Smooth muscle cell (in vitro differentiated cells): ENCODE measurements at regions not wholly inside any gene's neighbourhood (a gene's known extent, or its start where the extent isn't known, plus 50 kb on each side); places are given as distances from the start of the nearest gene placed in this dataset.

ENCODE experiments used
- DNase-seq: peaks from one replicate; lab custom pipeline; 2025; ENCODE audit not compliant: unreplicated experiment; lab: John Stamatoyannopoulos, UW
- H2AFZ ChIP-seq: fragments of 200-600 bp; sonication (generic); 2 replicates; pipeline ENCODE4 v1.6.0; 2016; ENCODE audit warnings: antibody characterized with exemption, low read depth, mild to moderate bottlenecking
- H3F3A ChIP-seq: fragments of 200-600 bp; sonication (generic); 2 replicates; pipeline ENCODE4 v1.6.0; 2017; ENCODE audit warnings: antibody characterized with exemption, low read depth
- H3K27ac ChIP-seq: fragments of 200-600 bp; sonication (generic); 2 replicates; pipeline ENCODE4 v1.5.1; 2016; ENCODE audit warnings: low read depth, mild to moderate bottlenecking
- H3K27me3 ChIP-seq: fragments of 200-600 bp; sonication (generic); 2 replicates; pipeline ENCODE4 v1.6.1; 2016; ENCODE audit warnings: low read depth, mild to moderate bottlenecking
- H3K36me3 ChIP-seq: fragments of 200-600 bp; sonication (generic); 2 replicates; pipeline ENCODE4 v1.5.1; 2016; ENCODE audit warnings: low read depth
- H3K4me1 ChIP-seq: fragments of 200-600 bp; sonication (generic); 2 replicates; pipeline ENCODE4 v1.5.1; 2016; ENCODE audit warnings: low read depth
- H3K4me2 ChIP-seq: fragments of 200-600 bp; sonication (generic); 2 replicates; pipeline ENCODE4 v1.6.0; 2016; ENCODE audit warnings: mild to moderate bottlenecking
- H3K4me3 ChIP-seq: fragments of 200-600 bp; sonication (generic); 2 replicates; pipeline ENCODE4 v1.5.1; 2016; ENCODE audit warnings: mild to moderate bottlenecking
- H3K79me2 ChIP-seq: fragments of 200-600 bp; sonication (generic); 2 replicates; pipeline ENCODE4 v1.6.0; 2016; ENCODE audit warnings: low read depth, mild to moderate bottlenecking
- H3K9ac ChIP-seq: fragments of 200-600 bp; sonication (generic); 2 replicates; pipeline ENCODE4 v1.6.0; 2016; ENCODE audit warnings: low read depth
- H3K9me3 ChIP-seq: fragments of 200-600 bp; sonication (generic); replicated peaks from 2 replicates; pipeline ENCODE4 v1.5.1; 2016; ENCODE audit warnings: low read depth
- H4K20me1 ChIP-seq: fragments of 200-600 bp; sonication (generic); 2 replicates; pipeline ENCODE4 v1.6.0; 2016; ENCODE audit warnings: low read depth
- CTCF ChIP-seq: fragments of 200-600 bp; sonication (generic); IDR thresholded peaks from 2 replicates; pipeline ENCODE4 v1.5.1; 2017; ENCODE audit warnings: borderline replicate concordance, mild to moderate bottlenecking, antibody characterized with exemption; ENCODE audit not compliant: insufficient read depth, poor library complexity, severe bottlenecking
- WGBS: methylation state at CpG from one replicate; pipeline ENCODE4 v1.1.7; 2016; ENCODE audit warnings: low lambda C conversion rate; 5-methylcytosine and 5-hydroxymethylcytosine counted together

- no peak overlapping the region for H3K27ac ChIP-seq
These were observed 395.5 kb downstream of the STK39 start for GRCh38 chr2:167851876-167852275.

GRCh38 chr2:167851323-167851860, 396.0 kb downstream of the STK39 start:
- Histone ChIP-seq H3K4me1 (no peaks in the 10 kb centered on the region), H3F3A (no peaks in the 10 kb centered on the region), H2AFZ (no peak overlapping the region), H4K20me1 (no peaks in the 10 kb centered on the region), H3K79me2 (no peaks in the 10 kb centered on the region), H3K9me3 (no peaks in the 10 kb centered on the region), H3K27ac (no peak overlapping the region), H3K4me2 (no peak overlapping the region), H3K9ac (no peak overlapping the region), H3K36me3 (no peaks in the 10 kb centered on the region), H3K27me3 (no peaks in the 10 kb centered on the region), H3K4me3 (no peak overlapping the region)
- TF ChIP-seq CTCF: no peak
- no peak for DNase-seq
- 89% methylated on average over 4 of the region's 4 CpGs for WGBS

More at GRCh38 chr2:167851876-167852275, 395.5 kb downstream of the STK39 start:
- DNase-seq: no peak
- no peak for TF ChIP-seq CTCF
- no peak overlapping the region for H3K4me2 ChIP-seq
- H3K79me2 ChIP-seq: no peaks in the 10 kb centered on the region
- no peaks in the 10 kb centered on the region for H3K36me3 ChIP-seq
- H3F3A ChIP-seq: no peaks in the 10 kb centered on the region
- no peak overlapping the region for H2AFZ ChIP-seq
- no peak overlapping the region for H3K4me3 ChIP-seq
- H3K4me1 ChIP-seq: no peaks in the 10 kb centered on the region
- H3K9ac ChIP-seq: no peak overlapping the region
- no peaks in the 10 kb centered on the region for H3K27me3 ChIP-seq
- H4K20me1 ChIP-seq: no peaks in the 10 kb centered on the region
- H3K9me3 ChIP-seq: no peaks in the 10 kb centered on the region
- WGBS: 64% methylated on average over 1 of the region's 1 CpG

GRCh38 chr2:167844714-167845530, 402.5 kb downstream of the STK39 start:
- Histone ChIP-seq H4K20me1 (no peaks in the 10 kb centered on the region), H3K27me3 (no peaks in the 10 kb centered on the region), H3K36me3 (no peaks in the 10 kb centered on the region), H3K27ac (no peak overlapping the region), H3K4me2 (no peak overlapping the region), H3K79me2 (no peaks in the 10 kb centered on the region), H3K4me1 (no peaks in the 10 kb centered on the region), H2AFZ (no peak overlapping the region), H3K9ac (no peak overlapping the region), H3K9me3 (no peaks in the 10 kb centered on the region), H3F3A (no peaks in the 10 kb centered on the region), H3K4me3 (no peak overlapping the region)
- no peak for DNase-seq
- TF ChIP-seq CTCF: peak; percentile 9
- WGBS: 78% methylated on average over 9 of the region's 9 CpGs
